ENCODE measurements at regions not wholly inside any gene's neighbourhood (a gene's known extent, or its start where the extent isn't known, plus 50 kb on each side); places are given as distances from the start of the nearest gene placed in this dataset.

DNA sequence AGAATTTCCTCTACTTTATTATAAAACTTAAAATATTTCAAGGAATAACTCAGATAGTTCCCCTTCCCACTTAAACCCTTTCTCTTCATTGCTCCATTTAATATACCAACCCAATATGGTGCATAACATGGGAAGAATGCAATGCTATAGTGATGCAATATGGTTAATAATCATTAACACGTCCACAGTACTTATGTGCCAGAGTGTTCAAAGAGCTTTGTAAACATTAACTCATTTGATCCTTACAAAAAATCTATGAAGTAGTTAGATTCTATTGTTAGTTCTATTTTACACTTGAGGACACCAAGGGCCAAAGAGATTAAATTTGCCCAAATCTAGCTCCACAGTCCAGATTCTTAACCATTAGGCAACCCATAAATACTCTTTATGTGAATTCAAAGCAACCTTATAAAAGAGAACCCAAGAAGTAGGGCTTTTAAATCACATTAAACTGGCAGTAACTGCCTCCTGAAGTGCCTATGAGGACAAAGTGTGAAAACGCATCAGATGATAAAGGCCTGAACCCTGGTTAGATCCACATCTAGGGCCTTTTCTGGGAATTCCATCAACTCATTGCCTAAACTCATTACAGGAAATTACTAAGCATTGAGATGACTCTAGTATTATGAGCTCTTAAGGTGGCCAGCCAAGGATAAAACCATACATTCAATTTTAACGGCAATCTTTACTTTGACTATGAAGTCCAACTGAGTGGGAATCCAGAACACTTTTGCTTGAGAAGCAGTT, 94.3 kb downstream of the AREG start:
- TF ChIP-seq, protein P1, sequence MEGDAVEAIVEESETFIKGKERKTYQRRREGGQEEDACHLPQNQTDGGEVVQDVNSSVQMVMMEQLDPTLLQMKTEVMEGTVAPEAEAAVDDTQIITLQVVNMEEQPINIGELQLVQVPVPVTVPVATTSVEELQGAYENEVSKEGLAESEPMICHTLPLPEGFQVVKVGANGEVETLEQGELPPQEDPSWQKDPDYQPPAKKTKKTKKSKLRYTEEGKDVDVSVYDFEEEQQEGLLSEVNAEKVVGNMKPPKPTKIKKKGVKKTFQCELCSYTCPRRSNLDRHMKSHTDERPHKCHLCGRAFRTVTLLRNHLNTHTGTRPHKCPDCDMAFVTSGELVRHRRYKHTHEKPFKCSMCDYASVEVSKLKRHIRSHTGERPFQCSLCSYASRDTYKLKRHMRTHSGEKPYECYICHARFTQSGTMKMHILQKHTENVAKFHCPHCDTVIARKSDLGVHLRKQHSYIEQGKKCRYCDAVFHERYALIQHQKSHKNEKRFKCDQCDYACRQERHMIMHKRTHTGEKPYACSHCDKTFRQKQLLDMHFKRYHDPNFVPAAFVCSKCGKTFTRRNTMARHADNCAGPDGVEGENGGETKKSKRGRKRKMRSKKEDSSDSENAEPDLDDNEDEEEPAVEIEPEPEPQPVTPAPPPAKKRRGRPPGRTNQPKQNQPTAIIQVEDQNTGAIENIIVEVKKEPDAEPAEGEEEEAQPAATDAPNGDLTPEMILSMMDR (IDR thresholded peaks at IDR 0.05; ENCODE audit: low read length): no peak
- no peak for TF ChIP-seq EZH2 (IDR thresholded peaks at IDR 0.05; ENCODE audit: borderline replicate concordance, low read length)
